Activated CD4-positive, alpha-beta memory T cell treated with anti-CD3 and anti-CD28 coated beads, Interleukin-2, amount 10 ng/mL, durations not matched to agents 7 days and 5 days (primary cell): ENCODE measurements at regions not wholly inside any gene's neighbourhood (a gene's known extent, or its start where the extent isn't known, plus 50 kb on each side); places are given as distances from the start of the nearest gene placed in this dataset.
"Not testable (repeated sequence)": the region's sequence is repeated elsewhere in the genome, so short reads cannot be mapped to it uniquely, and the experiment has no call there.

Source experiments
- CTCF ChIA-PET: fragments of 350-600 bp; sonication (Branson Sonifier 250); formaldehyde crosslinking; loops from one replicate; lab custom pipeline; 2021; ENCODE audit warnings: antibody characterized with exemption, inconsistent platforms; lab: Charles Lee
- POLR2A ChIA-PET: fragments of 350-600 bp; sonication (Branson Sonifier 250); formaldehyde crosslinking; loops from one replicate; lab custom pipeline; 2021; ENCODE audit warnings: antibody characterized with exemption; lab: Charles Lee
- DNase-seq: peaks from one replicate; pipeline ENCODE4 v3.0.0-alpha.2; 2020
- H3K27ac Mint-ChIP-seq: one replicate; pipeline ENCODE4 v1.8.0; 2021; ENCODE audit warnings: mild to moderate bottlenecking, mixed read lengths
- H3K27me3 Mint-ChIP-seq: one replicate; pipeline ENCODE4 v1.8.0; 2021; ENCODE audit warnings: mixed read lengths
- H3K36me3 Mint-ChIP-seq: one replicate; pipeline ENCODE4 v1.8.0; 2021; ENCODE audit warnings: low read depth, mixed read lengths
- H3K4me1 Mint-ChIP-seq: one replicate; pipeline ENCODE4 v1.8.0; 2021; ENCODE audit warnings: mixed read lengths
- H3K4me3 Mint-ChIP-seq: one replicate; pipeline ENCODE4 v1.8.0; 2021; ENCODE audit warnings: mild to moderate bottlenecking, mixed read lengths
- H3K9me3 Mint-ChIP-seq: one replicate; pipeline ENCODE4 v1.8.0; 2021; ENCODE audit warnings: mixed read lengths

DNA sequence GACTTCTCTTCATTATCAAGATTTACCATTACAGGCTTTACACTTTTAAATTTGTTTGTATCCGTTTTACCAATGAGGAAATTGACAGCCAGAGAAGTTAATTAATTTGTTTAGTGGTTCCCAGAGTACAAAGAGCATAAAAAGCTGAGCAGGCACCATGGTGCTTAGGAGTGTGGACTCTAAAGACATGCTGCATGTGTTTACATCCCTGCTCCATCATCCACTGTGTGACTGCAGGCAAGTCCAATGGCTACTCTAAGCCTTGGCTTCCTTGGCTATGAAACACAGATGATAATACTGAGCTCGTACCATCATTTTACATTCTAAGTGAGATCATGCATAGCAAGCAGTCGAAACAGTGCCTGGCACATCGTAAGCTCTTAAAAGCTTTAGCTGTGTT, 108.0 kb upstream of the SLC35G4 start:
- H3K27me3 Mint-ChIP-seq = peaks cover 5% of the 10 kb centered on the region
- ChIA-PET CTCF (no interaction called here), POLR2A (no interaction called here)
- no peaks in the 10 kb centered on the region for H3K36me3 Mint-ChIP-seq
- H3K27ac Mint-ChIP-seq = no peak overlapping the region
- DNase-seq = no peak
- H3K4me1 Mint-ChIP-seq = no peaks in the 10 kb centered on the region
- no peaks in the 10 kb centered on the region for H3K9me3 Mint-ChIP-seq
- no peak overlapping the region for H3K4me3 Mint-ChIP-seq

DNA sequence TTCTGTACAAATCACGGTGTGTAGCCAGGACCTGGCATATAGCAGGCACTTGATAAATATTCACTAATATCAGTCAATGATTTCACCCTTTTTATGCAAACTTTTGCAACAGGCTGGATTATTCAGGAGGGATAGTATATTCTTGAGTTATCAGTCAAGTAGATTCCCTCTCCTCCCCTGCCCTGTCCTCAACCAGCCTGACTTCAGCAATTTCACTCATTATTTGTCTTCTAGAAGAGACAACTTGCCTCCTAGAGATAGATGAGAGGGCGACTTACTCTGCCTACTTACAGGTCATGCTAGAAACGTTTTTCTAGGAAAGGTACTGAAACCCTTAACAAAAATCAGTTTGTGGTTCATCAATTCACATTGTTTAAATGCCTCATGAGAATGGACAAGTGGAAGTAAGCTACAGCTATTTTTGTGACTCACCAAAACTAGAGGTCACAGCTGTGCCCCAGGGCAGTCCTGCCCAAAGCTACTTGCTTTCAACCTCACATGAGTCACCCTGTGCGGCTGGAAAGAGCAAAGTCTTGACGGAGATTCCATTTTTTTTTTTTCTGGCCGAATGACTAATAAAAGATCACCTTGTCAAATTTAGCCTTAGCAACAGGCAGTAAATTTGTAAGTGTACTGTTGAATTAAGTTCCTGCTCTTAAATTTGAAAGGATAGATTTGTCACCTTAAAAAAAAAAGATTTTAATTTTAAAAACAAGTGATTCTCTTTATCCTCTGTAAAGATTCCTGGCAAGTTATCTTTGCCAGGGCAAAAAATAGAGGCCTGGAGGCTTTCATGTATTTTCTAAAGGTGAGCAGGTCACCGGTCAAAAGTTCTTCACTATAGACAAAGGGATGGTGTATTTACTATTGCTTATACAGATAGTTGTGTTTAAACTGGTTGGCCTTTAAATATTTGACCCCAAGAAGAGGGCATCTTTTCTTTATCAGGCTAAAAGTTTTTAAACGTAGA, 109.0 kb upstream of the SLC35G4 start:
- H3K27ac Mint-ChIP-seq = no peak overlapping the region
- peaks cover 5% of the 10 kb centered on the region for H3K27me3 Mint-ChIP-seq
- no peaks in the 10 kb centered on the region for H3K36me3 Mint-ChIP-seq

DNA sequence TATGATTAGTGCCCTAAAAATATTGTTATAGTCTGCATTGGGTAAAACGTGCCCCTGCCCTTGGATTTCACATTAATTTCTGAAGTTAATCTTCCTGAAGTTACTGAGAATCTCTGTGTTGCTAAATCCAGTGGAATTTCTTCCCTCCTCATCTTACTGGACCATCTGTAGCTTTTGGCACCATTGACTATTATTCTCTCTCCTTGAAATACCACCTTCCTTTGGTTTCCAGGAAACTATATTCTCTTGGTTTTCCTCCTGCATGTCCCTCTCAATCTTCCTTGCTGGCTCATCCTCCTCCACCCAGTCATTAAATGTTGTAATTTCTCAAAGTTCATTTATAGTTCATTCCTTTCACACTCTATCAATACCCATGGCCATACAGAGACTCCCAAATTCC, 110.6 kb upstream of the SLC35G4 start:
- POLR2A ChIA-PET = no interaction called here
- Mint-ChIP-seq H3K27ac (no peak overlapping the region), H3K9me3 (no peaks in the 10 kb centered on the region), H3K27me3 (peaks cover 3% of the 10 kb centered on the region), H3K36me3 (no peaks in the 10 kb centered on the region), H3K4me3 (no peak overlapping the region), H3K4me1 (no peaks in the 10 kb centered on the region)
- no peak for DNase-seq
- CTCF ChIA-PET = no interaction called here

More for the DNA sequence above, 109.0 kb upstream of the SLC35G4 start:
- Mint-ChIP-seq H3K4me1 (no peaks in the 10 kb centered on the region), H3K9me3 (no peaks in the 10 kb centered on the region), H3K4me3 (no peak overlapping the region)
- ChIA-PET CTCF (no interaction called here), POLR2A (interaction anchor here (0.7 kb wide), 1 partner anchor 1359 kb away, joined by 3 read pairs; no protein-coding TSS in a partner anchor)
- DNase-seq = no peak

DNA sequence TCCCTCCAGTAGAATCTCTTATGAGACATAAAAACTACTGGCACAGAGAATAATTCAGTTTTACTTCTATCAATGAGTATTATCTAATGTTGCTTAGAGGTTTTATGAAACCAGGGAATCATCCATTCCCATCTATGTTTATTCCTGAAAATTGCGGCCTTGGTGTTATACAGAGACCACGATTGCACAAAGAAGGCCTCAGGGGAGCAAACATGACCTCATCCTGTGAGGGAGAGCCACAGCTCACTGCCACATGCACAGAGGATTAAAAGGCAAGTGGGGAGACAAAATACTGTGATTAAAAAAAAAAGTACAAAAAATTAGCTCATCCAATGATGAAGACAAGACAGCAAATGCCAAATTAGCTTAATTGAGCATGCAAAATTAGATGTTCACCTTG, 111.8 kb upstream of the SLC35G4 start:
- Mint-ChIP-seq H3K27me3 (peaks cover 3% of the 10 kb centered on the region), H3K4me1 (no peaks in the 10 kb centered on the region), H3K4me3 (no peak overlapping the region), H3K9me3 (no peaks in the 10 kb centered on the region), H3K27ac (no peak overlapping the region), H3K36me3 (no peaks in the 10 kb centered on the region)
- POLR2A ChIA-PET = no interaction called here
- DNase-seq = no peak
- CTCF ChIA-PET = interaction anchor here (1.2 kb wide), 1 partner anchor 187 kb away, joined by 3 read pairs; no protein-coding TSS in a partner anchor

DNA sequence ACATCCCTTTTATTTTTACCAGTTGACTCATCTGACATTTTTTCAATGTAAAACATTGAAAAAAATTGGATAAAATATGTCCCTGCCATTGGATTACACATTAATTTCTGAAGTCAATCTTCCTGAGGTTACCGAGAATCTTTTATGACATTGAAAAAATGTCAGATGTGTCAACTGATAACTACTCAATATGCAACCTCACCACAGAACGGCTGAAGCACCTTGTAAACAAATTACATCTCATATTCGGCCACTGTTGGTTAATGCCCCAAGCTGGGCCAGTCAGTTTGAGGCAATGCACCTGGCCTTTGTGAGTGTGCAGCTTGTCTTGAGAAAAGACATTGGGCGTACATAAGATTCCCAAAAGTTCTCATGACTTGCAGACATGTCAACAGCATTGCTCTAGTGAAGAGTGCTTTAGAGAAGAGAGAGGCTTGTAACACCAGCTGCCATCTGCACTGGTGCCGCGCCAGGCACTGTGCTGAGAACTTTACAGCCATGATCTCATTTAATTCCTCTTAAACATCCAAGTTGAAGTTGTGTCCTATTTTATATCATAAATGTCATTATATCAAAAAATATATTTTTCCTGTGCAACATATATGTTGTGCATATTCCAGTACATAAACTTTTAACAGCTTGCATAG, 112.7 kb upstream of the SLC35G4 start:
- no peak overlapping the region for H3K4me3 Mint-ChIP-seq
- CTCF ChIA-PET = no interaction called here
- H3K36me3 Mint-ChIP-seq = no peaks in the 10 kb centered on the region
- no peak overlapping the region for H3K27ac Mint-ChIP-seq
- no peak for DNase-seq
- no peaks in the 10 kb centered on the region for H3K9me3 Mint-ChIP-seq
- POLR2A ChIA-PET = no interaction called here
- peaks cover 2% of the 10 kb centered on the region for H3K27me3 Mint-ChIP-seq
- H3K4me1 Mint-ChIP-seq = no peaks in the 10 kb centered on the region

DNA sequence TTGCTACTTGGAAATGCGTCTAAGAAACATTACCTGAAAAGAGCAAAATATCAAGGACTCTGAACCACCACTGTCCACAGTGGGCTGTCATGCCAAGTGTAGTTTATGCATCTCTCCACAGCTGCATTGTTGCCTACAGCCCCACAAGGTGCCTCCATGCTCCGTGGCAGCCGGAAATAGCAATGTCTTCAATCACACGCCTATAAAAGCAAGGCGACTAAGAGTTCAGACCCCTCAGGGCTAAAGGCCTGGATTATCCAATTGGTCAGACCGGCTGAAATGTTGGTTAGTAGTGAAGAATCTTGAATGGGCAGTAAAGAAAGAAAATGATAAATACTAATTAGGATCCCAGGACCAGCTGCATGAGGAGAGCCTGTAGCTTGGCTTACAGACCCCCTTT, 114.0 kb upstream of the SLC35G4 start:
- no peak for DNase-seq
- H3K9me3 Mint-ChIP-seq = no peaks in the 10 kb centered on the region
- no peak overlapping the region for H3K27ac Mint-ChIP-seq
- ChIA-PET CTCF (no interaction called here), POLR2A (no interaction called here)
- H3K36me3 Mint-ChIP-seq = no peaks in the 10 kb centered on the region
- no peak overlapping the region for H3K4me3 Mint-ChIP-seq
- no peaks in the 10 kb centered on the region for H3K4me1 Mint-ChIP-seq
- H3K27me3 Mint-ChIP-seq = peaks cover 2% of the 10 kb centered on the region

DNA sequence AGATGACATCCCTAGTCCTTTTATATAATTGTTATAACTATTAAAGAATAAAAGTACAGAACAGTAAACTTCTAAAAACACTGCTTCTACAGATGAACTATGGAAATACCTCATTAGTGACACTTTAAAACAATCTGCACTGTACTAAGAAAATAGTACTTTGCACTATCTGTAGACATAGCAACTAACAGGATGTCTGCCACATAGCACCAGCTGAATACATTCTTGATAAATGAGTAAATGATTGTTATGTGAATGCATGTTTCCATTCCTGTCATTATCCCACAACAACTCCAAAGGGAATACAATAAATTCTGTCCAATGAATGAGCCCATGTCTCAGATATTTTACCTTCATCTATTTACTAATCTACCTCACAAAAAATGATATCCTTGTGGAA, 115.3 kb upstream of the SLC35G4 start:
- ChIA-PET CTCF (no interaction called here), POLR2A (no interaction called here)
- Mint-ChIP-seq H3K27ac (no peak overlapping the region), H3K4me1 (no peaks in the 10 kb centered on the region), H3K4me3 (no peak overlapping the region), H3K36me3 (no peaks in the 10 kb centered on the region), H3K27me3 (no peaks in the 10 kb centered on the region), H3K9me3 (no peaks in the 10 kb centered on the region)
- DNase-seq = no peak

DNA sequence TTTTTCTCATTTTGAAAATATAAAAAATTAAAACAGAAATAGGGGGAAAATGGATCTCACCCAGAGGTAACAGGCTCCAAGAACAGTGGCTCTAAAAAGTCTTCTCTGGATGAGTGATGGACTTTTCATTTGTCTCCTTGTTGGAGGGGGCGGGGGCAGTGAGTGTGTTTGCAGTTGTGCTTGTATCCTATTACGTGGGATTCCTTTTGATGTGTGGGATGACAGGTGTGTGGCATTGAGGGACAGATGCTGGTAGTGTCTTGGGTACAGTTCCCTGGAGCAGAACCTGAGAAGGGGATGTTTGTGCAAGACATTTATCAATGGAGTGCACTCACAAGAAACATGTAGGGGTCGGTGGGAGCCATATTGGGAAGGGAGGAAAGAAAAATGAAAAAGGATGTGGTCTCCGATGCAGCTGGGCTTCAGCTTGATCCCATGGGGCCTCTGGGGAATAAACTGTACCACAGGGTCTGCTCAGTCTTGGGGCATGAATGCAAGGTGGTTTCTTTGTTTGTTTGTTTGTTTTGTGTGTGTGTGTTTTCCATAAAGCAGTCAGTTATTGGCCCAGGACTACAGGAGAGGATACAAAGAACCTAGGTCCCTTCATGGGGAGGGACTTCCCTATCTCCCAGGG, 120.0 kb upstream of the SLC35G4 start:
- no peak for DNase-seq
- POLR2A ChIA-PET = no interaction called here
- Mint-ChIP-seq H3K27me3 (no peaks in the 10 kb centered on the region), H3K4me1 (no peaks in the 10 kb centered on the region), H3K27ac (no peak overlapping the region), H3K9me3 (no peaks in the 10 kb centered on the region), H3K36me3 (no peaks in the 10 kb centered on the region), H3K4me3 (no peak overlapping the region)
- CTCF ChIA-PET = no interaction called here

DNA sequence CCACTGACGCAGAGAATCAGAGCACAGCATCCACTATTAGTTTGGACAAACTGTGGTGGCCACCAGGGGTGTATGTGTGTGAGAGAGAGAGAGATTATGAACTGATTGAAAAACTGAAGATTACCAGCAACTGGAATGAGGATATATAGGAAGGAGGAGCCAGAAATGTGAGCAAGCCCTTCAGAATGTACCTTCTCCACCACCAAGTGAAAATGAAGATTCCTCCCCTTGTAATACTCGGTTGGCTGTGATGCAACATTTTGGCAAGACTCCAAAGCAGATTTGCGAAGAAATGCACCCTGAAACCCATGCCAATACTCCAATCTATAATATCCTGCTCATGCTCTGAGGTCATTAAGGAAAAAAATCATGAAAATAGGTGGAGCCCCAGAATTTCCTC, 121.2 kb upstream of the SLC35G4 start:
- DNase-seq = no peak
- no peaks in the 10 kb centered on the region for H3K36me3 Mint-ChIP-seq
- POLR2A ChIA-PET = no interaction called here
- no peak overlapping the region for H3K4me3 Mint-ChIP-seq
- CTCF ChIA-PET = no interaction called here
- no peaks in the 10 kb centered on the region for H3K9me3 Mint-ChIP-seq
- no peaks in the 10 kb centered on the region for H3K4me1 Mint-ChIP-seq
- H3K27me3 Mint-ChIP-seq = no peaks in the 10 kb centered on the region
- H3K27ac Mint-ChIP-seq = no peak overlapping the region

DNA sequence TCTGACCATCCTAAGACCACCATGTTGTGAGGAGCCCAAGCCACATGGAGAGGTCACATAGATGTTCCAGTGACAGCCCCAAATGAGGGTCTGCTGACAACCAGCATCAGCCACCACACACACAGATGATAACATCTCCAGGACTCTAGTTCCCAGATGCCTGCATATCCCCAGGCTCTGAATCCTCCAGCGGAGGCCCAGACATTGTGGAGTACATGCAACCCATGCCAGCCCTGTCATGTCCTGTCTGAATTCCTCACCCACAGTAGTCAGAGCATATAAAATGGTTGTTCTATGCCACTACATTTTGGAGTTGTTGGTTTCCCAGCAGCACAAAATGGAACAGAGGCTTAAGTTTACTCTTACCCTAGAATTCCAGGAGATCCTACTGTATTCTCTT, 122.0 kb upstream of the SLC35G4 start:
- Mint-ChIP-seq H3K27ac (no peak overlapping the region), H3K4me1 (no peaks in the 10 kb centered on the region), H3K36me3 (no peaks in the 10 kb centered on the region), H3K9me3 (no peaks in the 10 kb centered on the region), H3K4me3 (no peak overlapping the region), H3K27me3 (no peaks in the 10 kb centered on the region)
- no peak for DNase-seq
- ChIA-PET CTCF (no interaction called here), POLR2A (no interaction called here)

DNA sequence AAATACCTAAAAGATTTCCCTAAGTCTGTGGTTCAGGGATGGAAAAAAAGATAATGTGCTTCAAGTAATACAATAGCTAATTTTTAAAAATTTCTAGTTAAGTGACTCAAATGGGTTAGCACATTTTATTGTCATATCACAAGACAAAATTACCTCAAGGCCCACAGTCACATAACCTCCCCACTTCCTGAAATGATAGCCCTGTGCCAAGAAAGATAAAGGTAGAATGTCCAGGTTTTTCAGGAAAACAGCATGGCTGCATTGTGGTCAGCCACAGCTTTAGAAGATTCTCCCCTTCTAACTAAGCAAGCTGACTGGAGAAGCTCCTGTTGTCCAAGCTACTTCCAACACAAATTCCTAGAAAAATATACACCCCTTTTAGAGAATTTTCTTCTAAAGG, 127.1 kb upstream of the SLC35G4 start:
- Mint-ChIP-seq H3K36me3 (no peaks in the 10 kb centered on the region), H3K27me3 (no peaks in the 10 kb centered on the region), H3K27ac (no peak overlapping the region), H3K4me3 (no peak overlapping the region), H3K4me1 (no peaks in the 10 kb centered on the region), H3K9me3 (no peaks in the 10 kb centered on the region)
- DNase-seq = no peak
- ChIA-PET POLR2A (no interaction called here), CTCF (no interaction called here)

DNA sequence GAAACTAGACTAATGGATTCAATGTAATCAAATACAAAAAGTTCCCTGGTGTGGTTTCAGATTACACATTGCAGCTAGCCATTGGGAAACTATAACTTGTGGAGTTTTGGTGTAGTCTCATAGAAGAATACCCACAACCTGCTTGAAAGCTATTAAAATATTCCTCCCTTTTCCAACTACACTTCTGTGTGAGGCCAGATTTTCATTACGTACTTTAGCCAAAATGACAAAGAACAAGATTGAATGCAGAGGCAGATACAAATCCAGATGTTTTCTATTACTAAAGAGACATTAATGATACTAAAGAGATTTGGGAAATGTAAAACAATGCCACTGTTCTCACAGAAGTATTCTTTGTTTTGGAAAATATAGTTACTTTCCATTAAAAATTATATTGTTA, 128.7 kb upstream of the SLC35G4 start:
- CTCF ChIA-PET = no interaction called here
- POLR2A ChIA-PET = no interaction called here
- H3K4me3 Mint-ChIP-seq = no peak overlapping the region
- no peak for DNase-seq
- H3K36me3 Mint-ChIP-seq = no peaks in the 10 kb centered on the region
- H3K27me3 Mint-ChIP-seq = no peaks in the 10 kb centered on the region
- H3K27ac Mint-ChIP-seq = no peak overlapping the region
- H3K4me1 Mint-ChIP-seq = no peaks in the 10 kb centered on the region
- no peaks in the 10 kb centered on the region for H3K9me3 Mint-ChIP-seq

DNA sequence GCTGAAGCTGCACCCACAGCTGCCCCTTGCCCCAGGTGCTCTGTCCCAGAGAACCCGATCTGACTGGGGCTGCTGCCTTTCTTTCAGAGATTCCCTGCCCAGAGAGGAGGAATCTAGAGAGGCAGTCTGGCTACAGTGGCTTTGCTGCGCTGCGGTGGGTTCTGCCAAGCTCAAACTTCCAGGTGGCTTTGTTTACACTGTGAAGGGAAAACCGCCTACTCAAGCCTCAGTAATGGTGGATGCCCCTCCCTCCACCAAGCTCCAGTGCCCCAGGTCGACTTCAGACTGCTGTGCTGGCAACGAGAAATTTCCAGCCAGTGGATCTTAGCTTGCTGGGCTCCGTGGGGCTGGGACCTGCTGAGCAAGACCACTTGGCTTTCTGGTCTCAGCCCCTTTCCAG, 130.4 kb upstream of the SLC35G4 start:
- DNase-seq, H3K27me3 Mint-ChIP-seq, H3K27ac Mint-ChIP-seq, CTCF ChIA-PET, H3K4me1 Mint-ChIP-seq, H3K4me3 Mint-ChIP-seq, POLR2A ChIA-PET, H3K36me3 Mint-ChIP-seq, H3K9me3 Mint-ChIP-seq: not testable (repeated sequence)
